Astrocyte of the spinal cord (primary cell): ENCODE measurements at regions not wholly inside any gene's neighbourhood (a gene's known extent, or its start where the extent isn't known, plus 50 kb on each side); places are given as distances from the start of the nearest gene placed in this dataset.

Experiments
- DNase-seq: peaks from one replicate; pipeline ENCODE4 v3.0.0; 2011; ENCODE audit warnings: low read depth, low spot score
- H3K4me3 ChIP-seq: 2 replicates; pipeline ENCODE4 v1.5.1; 2011; ENCODE audit warnings: low read depth, mild to moderate bottlenecking, low read length, moderate library complexity
- in situ Hi-C: cut with HindIII; loops from 2 replicates; pipeline ENCODE4 v1.10.0; 2017; ENCODE audit warnings: low sequenced_read_pairs
- TF ChIP-seq, protein P1 (sequence below): IDR thresholded peaks from 2 replicates; pipeline ENCODE4 v1.5.1; 2012; ENCODE audit warnings: low read depth, mild to moderate bottlenecking, low read length, inconsistent platforms

DNA sequence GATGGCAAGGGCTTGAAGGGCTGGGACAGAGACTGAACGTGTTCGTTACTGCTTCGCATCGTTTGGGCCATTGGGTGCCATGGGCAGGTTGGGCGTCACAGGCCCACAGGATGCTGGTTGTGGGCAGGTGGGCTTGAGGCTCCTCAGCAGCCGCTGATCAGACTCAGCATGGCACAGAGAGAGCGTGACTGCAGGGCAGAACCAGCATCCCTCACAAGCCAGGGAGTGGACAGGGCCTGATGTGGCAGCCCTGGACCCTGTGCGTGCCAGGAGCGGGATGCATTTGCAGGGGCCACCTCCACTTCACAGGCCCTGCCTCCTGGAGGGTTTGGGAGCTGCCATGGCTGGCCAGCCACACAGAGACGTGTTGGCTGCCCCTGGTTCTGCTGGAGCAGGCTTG, 1228.3 kb downstream of the BRD1 start:
- in situ Hi-C loops: no loop called here
- DNase-seq: no peak
- H3K4me3 ChIP-seq: no peak overlapping the region
- TF ChIP-seq, protein P1, sequence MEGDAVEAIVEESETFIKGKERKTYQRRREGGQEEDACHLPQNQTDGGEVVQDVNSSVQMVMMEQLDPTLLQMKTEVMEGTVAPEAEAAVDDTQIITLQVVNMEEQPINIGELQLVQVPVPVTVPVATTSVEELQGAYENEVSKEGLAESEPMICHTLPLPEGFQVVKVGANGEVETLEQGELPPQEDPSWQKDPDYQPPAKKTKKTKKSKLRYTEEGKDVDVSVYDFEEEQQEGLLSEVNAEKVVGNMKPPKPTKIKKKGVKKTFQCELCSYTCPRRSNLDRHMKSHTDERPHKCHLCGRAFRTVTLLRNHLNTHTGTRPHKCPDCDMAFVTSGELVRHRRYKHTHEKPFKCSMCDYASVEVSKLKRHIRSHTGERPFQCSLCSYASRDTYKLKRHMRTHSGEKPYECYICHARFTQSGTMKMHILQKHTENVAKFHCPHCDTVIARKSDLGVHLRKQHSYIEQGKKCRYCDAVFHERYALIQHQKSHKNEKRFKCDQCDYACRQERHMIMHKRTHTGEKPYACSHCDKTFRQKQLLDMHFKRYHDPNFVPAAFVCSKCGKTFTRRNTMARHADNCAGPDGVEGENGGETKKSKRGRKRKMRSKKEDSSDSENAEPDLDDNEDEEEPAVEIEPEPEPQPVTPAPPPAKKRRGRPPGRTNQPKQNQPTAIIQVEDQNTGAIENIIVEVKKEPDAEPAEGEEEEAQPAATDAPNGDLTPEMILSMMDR: no peak

DNA sequence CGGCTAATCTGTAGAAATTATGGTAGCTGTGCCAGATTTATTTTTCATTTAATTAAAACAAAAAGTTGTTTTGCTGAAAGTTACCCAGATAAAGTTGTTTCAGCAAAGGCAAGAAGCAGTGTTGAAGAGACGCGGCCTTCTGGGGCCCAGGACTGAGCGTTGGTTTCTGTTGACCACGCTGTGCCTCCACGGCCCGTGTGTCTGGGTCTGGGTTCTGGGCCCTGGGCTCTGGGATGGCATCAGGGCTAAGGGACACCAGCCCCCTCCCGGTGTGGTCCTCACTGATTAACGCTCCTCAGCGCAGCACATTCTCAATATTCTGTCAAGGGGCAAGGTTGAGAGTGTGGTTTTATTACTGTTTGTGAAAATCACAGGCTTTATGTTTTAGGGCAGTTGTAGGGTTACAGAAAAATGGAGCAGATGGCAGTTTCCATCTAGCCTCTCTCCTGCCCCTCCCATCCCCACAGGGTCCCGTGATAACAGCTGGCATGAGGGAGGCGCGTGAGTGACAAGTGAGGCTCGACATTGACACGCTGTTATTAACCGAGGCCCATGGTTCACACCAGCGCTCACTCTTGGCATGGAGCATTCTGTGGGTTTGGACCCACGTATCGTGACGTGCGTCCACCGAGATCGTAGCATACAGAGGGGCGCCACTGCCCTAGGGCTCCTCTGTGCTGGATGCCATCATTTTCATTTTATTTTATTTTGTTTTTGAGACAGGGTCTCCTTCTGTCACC, 1231.4 kb downstream of the BRD1 start:
- in situ Hi-C loops: no loop called here
- TF ChIP-seq, protein P1: no peak

DNA sequence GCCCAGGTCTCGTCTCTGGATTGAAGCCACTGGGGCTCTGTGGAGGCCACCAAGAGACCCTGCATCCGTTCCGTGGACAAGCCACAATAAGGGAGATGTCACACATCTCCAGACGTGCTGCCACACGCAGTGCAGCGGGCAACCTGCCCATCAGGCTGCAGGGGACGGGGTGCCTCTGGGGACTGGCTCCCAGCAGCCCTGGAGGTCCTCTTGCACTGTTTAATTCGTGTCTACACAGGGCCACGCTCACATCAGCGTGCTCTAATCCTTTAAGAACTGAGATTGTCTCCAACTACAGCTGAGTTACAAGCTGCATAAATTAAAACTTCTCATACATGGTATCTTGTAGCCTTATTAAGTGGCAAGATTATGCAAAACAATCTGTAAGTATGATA, 1232.2 kb downstream of the BRD1 start:
- no peak for DNase-seq
- in situ Hi-C loops: no loop called here
- no peak overlapping the region for H3K4me3 ChIP-seq
- TF ChIP-seq, protein P1: no peak

More for the DNA sequence above, 1231.4 kb downstream of the BRD1 start:
- no peak for DNase-seq
- no peak overlapping the region for H3K4me3 ChIP-seq

DNA sequence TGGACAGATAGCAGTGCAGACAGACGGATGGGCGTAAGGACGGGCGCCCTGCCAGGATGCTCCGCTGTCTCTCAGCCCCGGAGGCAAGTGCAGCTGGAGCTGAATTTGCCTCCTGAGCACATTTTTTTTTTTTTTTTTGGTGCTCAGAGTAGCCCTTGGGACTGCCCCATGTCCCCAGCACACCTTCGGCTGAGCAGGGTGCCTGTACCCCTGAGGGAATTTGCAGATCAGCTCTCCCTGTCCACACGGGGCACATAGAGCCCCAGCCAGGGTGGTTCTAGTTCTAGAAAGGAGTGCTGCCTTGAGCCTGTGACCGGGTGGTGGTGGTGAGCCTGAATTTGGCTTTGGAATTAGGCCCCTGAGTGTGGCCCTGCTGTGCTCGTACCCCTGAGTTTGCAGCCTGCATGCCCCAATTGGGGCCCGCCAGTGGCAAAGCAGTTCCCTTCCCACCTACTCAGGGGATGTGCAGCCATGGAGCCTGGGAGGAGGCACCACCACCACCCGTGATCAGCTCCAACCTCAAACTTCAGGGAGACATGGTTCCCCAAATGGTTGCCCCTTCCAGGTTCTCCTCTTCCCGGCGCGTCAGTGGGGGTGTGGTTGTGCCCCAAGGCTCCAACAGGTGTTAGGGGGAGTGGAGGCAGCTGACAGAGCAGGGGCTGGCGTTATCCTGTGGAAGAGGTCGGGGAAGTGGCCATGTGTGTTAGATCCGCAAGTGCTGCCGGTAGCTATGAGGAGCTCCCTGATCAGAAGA, 1232.7 kb downstream of the BRD1 start:
- TF ChIP-seq, protein P1: no peak
- in situ Hi-C loops: no loop called here
- no peak overlapping the region for H3K4me3 ChIP-seq
- DNase-seq: no peak

DNA sequence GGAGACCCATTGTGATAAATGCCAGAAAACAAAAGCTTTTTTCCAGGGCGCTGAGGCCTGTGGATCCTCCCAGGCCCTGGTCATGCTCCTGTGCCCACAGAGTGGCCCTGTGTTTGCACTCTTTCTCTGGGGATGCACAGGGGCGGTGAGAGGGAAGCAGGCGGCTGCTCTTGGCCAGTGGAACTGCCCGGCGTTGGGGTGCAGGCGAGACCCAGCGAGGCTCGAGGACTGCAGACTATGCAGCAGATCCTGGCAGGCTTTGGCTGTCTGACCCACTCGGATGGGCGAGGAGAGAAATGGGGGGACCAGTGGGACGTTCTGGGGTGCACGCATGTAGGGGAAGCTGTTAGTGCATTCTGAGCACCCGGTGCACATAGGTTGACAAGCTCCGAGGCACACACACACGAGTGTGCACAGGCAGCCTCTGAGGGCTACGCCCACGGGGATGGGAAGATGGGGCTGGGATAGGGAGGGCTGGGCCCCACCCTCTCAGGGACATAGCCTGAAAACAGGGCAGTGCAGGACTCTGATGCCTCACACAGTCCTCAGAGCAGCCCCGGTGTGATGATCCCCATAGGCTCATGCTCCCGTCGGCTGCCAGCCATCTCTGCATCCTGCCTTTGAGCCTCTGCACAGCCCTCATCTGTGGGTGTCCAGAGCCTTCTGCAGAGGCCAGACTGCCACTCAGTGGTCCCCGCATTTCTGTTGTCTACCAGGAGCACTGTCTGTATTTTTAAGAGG, 1233.5 kb downstream of the BRD1 start:
- in situ Hi-C loops: no loop called here
- TF ChIP-seq, protein P1: no peak
- no peak for DNase-seq
- no peak overlapping the region for H3K4me3 ChIP-seq

DNA sequence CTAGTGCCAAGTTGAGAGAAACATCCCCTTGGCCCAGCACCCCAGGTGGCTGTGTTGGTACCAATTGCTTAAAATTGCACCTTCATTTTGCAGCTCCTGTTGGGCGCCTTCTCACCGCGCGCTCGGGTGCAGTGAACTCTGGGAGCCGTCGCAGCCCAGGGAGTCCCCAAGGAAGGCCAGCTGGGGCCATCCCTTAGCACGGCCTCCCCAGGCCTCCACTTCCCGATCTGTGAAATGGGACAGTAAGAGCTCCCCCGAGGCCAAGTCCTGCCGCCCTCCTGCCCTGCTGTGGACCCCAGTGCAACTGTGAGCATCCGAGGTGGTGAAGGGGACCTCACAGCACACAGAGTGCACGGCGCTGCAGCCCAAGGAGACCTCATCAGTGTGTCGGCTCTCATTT, 1234.1 kb downstream of the BRD1 start:
- DNase-seq: no peak
- in situ Hi-C loops: no loop called here
- H3K4me3 ChIP-seq: no peak overlapping the region
- TF ChIP-seq, protein P1: no peak
